ENCODE measurements at regions not wholly inside any gene's neighbourhood (a gene's known extent, or its start where the extent isn't known, plus 50 kb on each side); places are given as distances from the start of the nearest gene placed in this dataset.

GRCh38 chr4:165686756-165687155, 186.3 kb upstream of the TLL1 start:
- TF ChIP-seq, protein P1, sequence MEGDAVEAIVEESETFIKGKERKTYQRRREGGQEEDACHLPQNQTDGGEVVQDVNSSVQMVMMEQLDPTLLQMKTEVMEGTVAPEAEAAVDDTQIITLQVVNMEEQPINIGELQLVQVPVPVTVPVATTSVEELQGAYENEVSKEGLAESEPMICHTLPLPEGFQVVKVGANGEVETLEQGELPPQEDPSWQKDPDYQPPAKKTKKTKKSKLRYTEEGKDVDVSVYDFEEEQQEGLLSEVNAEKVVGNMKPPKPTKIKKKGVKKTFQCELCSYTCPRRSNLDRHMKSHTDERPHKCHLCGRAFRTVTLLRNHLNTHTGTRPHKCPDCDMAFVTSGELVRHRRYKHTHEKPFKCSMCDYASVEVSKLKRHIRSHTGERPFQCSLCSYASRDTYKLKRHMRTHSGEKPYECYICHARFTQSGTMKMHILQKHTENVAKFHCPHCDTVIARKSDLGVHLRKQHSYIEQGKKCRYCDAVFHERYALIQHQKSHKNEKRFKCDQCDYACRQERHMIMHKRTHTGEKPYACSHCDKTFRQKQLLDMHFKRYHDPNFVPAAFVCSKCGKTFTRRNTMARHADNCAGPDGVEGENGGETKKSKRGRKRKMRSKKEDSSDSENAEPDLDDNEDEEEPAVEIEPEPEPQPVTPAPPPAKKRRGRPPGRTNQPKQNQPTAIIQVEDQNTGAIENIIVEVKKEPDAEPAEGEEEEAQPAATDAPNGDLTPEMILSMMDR (IDR thresholded peaks at IDR 0.05; ENCODE audit: control insufficient read depth, insufficient read depth, low read depth, low read length, missing control alignments): no peak
- no peak for DNase-seq (ENCODE audit: low read depth)
- H3K4me3 ChIP-seq (ENCODE audit: control insufficient read depth, low read depth, low read length): no peak overlapping the region

- TF ChIP-seq, protein P1 (IDR thresholded peaks at IDR 0.05; ENCODE audit: control insufficient read depth, insufficient read depth, low read depth, low read length, missing control alignments): no peak
- H3K4me3 ChIP-seq (ENCODE audit: control insufficient read depth, low read depth, low read length): no peak overlapping the region
- no peak for DNase-seq (ENCODE audit: low read depth)
Measured at GRCh38 chr4:165689159-165689558, 183.9 kb upstream of the TLL1 start.

GRCh38 chr4:165692082-165692481, 181.0 kb upstream of the TLL1 start:
- TF ChIP-seq, protein P1 (IDR thresholded peaks at IDR 0.05; ENCODE audit: control insufficient read depth, insufficient read depth, low read depth, low read length, missing control alignments): no peak
- no peak for DNase-seq (ENCODE audit: low read depth)
- H3K4me3 ChIP-seq (ENCODE audit: control insufficient read depth, low read depth, low read length): no peak overlapping the region

DNA sequence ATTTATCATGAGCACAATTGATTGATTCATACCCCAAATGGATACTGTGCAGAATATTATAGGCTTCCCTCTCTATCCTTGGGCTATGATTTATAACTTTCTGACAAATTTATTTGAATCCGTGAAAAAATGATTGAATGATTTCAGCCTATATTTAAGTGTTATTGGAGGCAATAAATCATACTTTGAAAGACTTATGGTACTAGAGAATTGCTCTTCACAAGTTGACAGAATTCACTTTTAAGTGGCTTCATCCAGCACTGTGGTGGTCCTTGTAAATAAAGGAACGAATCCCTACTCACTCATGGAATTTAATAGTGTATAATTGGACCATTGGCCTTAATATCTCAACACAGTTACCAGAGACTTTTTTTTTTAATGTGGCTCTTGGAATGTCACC, 174.8 kb upstream of the TLL1 start:
- H3K4me3 ChIP-seq (ENCODE audit: control insufficient read depth, low read depth, low read length): no peak overlapping the region
- TF ChIP-seq, protein P1 (IDR thresholded peaks at IDR 0.05; ENCODE audit: control insufficient read depth, insufficient read depth, low read depth, low read length, missing control alignments): no peak
- DNase-seq (ENCODE audit: low read depth): no peak

DNA sequence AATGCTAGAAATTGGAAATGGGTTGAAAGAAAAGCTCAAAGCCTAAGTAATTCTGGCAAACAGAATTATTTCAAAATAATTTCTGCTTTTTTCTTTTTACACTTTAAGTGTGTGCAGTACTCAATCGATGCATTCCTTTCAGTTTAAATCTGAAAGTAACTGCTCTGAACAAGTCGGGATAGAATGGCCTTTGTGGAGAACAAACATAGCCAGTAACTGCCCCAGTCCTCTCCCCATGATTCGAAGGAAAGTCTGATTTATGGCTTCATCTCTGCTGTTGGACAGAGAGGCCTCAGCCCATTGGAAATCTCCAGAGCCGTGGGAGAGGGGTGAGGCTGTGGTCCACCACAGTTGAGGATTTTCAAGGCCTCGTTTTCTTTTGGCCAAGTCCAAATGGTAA, 174.0 kb upstream of the TLL1 start:
- DNase-seq (ENCODE audit: low read depth): no peak
- TF ChIP-seq, protein P1 (IDR thresholded peaks at IDR 0.05; ENCODE audit: control insufficient read depth, insufficient read depth, low read depth, low read length, missing control alignments): no peak
- H3K4me3 ChIP-seq (ENCODE audit: control insufficient read depth, low read depth, low read length): no peak overlapping the region

GRCh38 chr4:165700855-165701254, 172.2 kb upstream of the TLL1 start:
- TF ChIP-seq, protein P1 (IDR thresholded peaks at IDR 0.05; ENCODE audit: control insufficient read depth, insufficient read depth, low read depth, low read length, missing control alignments): no peak
- DNase-seq (ENCODE audit: low read depth): no peak
- H3K4me3 ChIP-seq (ENCODE audit: control insufficient read depth, low read depth, low read length): no peak overlapping the region

DNA sequence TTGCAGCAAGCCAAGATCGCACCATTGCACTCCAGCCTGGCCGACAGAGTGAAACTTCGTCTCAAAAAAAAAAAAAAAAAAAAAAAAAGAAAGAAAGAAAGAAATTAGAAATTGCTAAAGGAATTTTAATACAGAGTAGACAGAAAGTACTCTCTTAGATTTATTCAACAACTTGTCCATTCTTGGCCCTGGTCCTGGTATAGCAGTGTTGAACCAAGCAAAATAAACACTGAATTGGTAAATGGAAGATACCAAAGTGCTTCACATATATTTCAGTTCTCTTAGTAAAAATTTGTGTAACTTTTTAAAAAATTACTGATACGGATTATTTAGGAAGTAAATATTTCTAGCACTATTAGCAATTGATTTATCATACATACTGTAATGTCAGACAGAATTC, 165.9 kb upstream of the TLL1 start:
- TF ChIP-seq, protein P1 (IDR thresholded peaks at IDR 0.05; ENCODE audit: control insufficient read depth, insufficient read depth, low read depth, low read length, missing control alignments): no peak

More for the DNA sequence above, 165.9 kb upstream of the TLL1 start:
- DNase-seq (ENCODE audit: low read depth): no peak
- no peak overlapping the region for H3K4me3 ChIP-seq (ENCODE audit: control insufficient read depth, low read depth, low read length)
